HG03066 (cell line): ENCODE measurements at regions not wholly inside any gene's neighbourhood (a gene's known extent, or its start where the extent isn't known, plus 50 kb on each side); places are given as distances from the start of the nearest gene placed in this dataset.
"Not testable (repeated sequence)": the region's sequence is repeated elsewhere in the genome, so short reads cannot be mapped to it uniquely, and the experiment has no call there.

Experiments
- ATAC-seq: cut with Tn5 transposase; IDR thresholded peaks from one replicate; pipeline ENCODE4 v1.9.1; 2021; ENCODE audit warnings: low read depth; ENCODE audit not compliant: unreplicated experiment

DNA sequence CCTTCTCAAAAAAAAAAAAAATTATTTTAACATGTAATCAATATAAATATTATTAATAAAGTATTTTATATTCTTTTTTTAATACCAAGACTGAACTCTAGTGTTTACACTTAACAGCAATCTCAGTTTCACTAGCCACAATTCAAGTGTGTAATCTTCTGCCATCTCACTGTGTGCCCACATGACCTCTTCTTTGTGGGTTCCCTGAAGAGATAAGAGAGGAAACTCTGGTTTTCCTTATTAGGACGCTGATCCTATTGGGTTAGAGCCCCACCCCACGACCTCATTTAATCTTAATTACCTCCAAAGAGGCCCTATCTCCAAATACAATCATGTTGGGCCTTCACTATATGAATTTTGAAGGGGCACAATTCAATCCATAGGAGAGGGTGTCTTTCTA lies 177.6 kb downstream of the STK31 start:
- ATAC-seq: no peak

DNA sequence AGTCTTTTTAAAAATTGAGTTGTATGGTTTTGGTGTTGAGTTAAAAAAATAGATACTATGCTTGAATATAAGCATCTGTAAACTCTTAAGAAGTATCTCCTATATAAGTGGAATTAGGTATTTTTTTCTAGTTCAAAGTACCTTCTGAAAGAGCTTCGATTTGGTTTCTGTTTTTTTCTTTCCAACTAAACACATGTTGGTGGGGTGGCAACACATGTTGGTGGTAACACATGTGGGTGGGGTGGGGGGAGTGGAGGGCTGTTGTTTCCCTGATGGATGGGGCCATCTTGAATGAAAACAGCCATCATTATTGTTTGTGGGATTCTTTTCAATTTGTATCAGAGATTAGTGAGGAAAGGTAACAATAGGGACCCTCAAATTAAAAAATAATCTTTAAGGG lies 178.9 kb downstream of the STK31 start:
- ATAC-seq: no peak

DNA sequence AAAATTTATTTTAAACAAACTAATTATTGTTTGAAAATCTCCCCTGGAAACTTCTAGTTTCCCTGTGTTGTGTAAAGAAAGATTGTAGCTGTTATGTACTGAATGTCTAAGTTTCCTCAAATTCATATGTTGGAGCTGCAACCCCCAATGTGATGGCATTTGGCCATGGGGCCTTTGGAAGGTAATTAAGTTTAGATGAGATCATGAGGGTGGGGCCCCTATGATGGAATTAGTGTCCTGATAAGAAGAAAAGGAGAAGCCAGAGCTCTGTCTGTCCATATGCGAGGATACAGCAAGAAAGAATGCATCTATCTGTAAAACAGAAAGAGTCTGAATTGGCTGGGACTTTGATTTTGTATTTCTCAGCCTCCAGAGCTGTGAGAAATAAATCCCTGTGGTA lies 179.5 kb downstream of the STK31 start:
- no peak for ATAC-seq

GRCh38 chr7:23892019-23892418 lies 182.0 kb downstream of the STK31 start:
- no peak for ATAC-seq

DNA sequence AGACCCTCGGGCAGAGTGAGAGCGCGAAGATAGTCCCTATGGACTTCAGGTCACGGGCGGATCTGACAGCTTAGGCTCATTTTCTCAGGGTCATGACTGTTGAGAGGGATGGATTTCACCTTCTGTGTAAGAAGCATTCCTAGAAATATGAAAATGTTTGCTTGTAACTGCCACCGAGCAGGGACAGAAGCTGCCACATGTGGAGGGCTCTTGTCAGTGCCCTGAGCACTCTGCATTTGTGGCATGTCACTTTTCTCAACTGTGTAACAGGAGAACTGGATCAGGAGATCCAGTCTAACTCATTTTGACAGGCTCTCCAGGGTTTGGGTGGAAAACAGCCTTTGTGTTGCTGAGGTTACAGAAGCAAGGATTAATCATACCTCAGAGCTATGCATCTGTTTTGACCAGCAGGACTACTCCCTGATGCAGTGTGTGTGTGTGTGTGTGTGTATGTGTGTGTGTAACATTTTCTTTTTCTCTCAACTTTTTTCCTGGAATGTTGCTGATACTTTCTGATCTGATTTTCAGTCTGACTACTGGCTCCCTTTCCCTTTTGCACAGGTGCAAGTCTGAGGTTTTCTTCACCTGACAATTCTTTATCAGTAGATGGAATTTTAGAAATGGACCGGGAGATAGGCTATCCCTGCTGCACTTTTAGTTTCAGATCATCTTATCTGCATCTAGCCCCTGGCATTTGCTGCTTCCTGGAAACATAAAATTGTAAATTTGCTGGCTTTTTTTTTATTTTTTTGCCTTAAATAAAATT lies 183.3 kb downstream of the STK31 start:
- ATAC-seq: no peak

DNA sequence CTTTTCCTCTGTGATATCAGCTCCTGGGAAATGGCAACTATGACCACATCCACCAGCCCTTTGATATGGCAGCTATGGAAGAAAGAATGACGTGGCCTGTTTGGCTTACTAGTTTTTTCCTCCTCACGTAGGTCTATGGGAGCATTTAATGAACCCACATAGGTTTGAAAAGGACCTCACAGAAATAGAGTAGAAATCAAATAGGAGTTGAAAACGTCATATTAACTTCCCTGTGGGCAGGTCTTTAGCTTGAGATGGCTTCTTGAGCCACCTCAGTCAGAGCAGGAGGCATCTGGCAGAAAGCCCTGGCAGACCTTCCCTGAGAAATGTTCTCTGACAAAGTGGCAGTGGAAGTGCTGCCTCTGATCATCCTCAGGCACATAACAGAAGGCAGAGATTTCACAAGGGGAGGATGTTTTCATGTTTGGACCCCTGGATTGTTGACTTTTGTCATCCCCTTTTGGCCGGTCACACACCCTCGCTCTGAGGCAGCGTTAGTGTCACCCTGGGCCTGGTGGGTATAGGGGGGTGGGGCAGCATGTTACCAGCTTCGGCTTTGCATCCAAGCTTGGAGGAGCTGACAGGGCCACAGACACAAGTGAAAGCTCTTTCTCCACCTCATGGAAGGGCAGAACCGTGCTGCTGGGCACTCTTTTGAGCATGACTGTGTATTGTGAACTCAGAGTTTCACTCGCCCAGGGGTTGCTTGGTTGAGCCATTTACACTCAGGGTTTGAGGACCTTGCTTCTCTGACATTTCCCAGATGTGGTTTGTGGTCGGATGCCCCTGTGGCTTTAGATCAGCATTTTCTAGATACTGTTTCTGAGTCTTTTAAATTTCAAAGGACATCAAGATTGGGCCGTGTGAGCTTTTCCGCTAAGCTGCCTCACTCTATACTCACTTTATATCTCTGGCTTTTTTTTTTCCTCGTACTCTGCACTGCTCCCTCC lies 184.2 kb downstream of the STK31 start:
- ATAC-seq: no peak

DNA sequence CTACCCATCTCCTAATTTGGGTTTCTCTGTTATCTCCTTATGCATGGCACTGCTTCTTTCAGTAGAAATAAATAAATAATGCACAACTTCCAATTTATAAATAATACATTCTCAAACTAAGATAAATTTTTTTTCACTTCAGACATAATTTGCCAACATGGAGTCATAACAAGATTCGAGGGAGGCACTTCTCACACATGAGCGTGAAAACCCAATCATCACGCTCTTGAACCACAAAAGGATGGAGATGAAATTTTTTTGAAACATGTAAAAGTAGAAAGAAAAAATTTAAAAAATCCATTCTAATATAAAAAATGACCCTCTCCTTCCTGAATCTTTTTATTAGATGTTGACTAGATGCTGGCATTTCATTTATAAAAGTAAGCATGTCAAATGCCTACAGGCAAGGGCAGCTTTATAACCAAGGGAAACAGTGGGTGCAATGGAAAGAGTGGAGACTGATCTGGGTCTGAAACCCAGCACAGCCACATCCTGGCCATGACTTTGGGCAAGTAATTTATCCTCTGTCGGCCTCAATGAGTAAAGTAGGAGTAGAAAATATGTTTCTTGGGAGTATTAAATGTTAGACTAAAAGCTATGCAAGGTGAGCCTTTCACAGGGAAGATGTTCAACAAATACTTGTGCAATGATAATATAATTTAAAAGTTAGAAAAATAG lies 185.0 kb downstream of the STK31 start:
- no peak for ATAC-seq

DNA sequence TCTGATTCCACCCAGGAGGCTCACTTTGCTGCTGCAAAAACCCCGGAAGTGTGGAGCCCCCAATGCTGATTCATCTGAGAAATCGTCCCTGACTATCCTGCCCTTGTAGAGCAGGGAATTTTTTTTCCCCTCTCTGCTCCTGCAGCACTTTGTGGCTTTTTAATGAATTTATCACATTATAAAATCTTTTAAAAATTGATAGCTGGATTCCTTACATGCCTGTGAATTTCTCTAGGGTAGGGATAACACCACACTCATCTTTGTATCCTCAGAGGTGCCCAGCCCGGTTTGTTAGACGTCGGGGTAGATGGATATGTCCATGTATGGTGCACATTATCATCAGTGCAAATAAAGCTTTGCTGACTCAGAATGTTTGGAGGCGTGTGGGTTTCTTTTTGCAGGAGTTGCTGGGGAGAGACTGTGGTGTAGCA lies 185.7 kb downstream of the STK31 start:
- ATAC-seq: no peak

- no peak for ATAC-seq
Measured at GRCh38 chr7:23898619-23899018, 188.6 kb downstream of the STK31 start.

DNA sequence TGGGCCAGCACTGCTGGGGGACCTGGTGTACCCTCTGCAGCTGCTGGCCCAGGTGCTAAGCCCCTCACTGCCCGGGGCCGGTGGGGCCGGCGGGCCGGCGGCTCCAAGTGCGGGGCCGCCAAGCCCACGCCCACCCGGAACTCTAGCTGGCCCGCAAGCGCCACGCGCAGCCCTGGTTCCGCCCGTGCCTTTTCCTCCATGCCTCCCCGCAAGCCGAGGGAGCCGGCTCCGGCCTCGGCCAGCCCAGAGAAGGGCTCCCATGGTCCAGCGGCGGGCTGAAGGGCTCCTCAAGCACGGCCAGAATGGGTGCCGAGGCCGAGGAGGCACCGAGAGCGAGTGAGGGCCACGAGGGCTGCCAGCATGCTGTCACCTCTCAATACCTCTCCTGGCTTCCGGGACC lies 194.9 kb downstream of the STK31 start:
- ATAC-seq: not testable (repeated sequence)

- no peak for ATAC-seq
Measured at GRCh38 chr7:23907012-23907411, 197.0 kb downstream of the STK31 start.

DNA sequence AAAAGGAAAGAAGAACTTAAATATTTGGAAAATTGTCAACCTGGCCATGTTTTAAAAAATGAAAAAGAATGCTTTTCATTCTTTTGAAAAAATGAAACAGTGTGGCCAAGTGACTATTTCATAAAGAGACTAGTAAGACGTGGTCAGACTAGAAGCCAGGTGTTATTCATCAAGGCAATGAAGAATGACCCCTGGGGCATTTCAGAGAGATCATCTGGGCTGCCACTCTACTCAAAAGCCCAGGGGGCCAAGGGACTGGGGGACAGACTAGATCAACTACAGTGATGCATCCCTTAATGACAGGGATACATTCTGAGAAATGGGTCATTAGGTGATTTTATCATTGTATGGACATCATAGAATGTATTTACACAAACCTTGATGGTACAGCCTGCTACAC lies 199.4 kb downstream of the STK31 start:
- no peak for ATAC-seq

DNA sequence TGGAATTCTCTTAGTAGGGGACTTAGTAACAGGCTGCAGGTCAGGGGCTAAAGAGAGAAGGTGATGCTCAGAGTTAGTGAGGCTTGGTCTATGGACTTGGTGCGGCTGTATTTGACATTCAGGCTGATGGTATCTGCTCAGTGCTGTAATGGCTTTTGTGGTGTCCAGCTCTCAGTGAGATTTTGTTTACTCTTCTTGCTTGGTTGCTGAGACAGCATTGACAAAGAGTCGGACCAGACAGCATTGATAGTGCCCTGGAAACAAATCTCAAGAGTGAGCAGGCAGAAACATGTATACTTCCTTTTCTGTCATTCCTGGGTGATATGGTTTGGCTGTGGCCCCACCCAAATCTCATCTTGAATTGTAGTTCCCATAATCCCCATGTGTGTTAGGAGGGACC lies 202.0 kb downstream of the STK31 start:
- ATAC-seq: no peak

DNA sequence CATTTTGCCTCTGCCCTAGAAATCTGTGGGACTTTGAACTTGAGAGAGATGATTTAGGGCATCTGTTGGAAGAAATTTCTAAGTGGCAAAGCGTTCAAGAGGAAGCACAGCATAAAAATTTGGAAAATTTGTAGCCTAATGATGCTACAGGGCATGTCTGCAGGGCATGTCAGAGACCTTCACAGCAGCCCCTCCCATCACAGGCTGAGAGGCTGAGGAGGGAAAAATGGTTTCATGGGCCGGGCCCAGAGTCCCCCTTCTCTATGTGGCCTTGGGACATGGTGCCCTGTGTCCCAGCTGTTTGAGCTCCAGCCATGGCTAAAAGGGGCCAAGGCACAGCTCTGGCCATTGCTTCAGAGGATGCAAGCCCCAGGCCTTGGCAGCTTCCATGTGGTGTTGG lies 203.0 kb downstream of the STK31 start:
- ATAC-seq: no peak

GRCh38 chr7:23915236-23915635 lies 205.2 kb downstream of the STK31 start:
- ATAC-seq: no peak

- no peak for ATAC-seq
Measured at GRCh38 chr7:23918286-23918685, 208.3 kb downstream of the STK31 start.

GRCh38 chr7:23918856-23919255 lies 208.8 kb downstream of the STK31 start:
- ATAC-seq: no peak

- ATAC-seq: no peak
Measured at GRCh38 chr7:23925088-23925487, 215.1 kb downstream of the STK31 start.

GRCh38 chr7:23927709-23928417 lies 217.8 kb downstream of the STK31 start:
- ATAC-seq: no peak

- ATAC-seq: no peak
Measured at GRCh38 chr7:23928418-23928775, 218.4 kb downstream of the STK31 start.

DNA sequence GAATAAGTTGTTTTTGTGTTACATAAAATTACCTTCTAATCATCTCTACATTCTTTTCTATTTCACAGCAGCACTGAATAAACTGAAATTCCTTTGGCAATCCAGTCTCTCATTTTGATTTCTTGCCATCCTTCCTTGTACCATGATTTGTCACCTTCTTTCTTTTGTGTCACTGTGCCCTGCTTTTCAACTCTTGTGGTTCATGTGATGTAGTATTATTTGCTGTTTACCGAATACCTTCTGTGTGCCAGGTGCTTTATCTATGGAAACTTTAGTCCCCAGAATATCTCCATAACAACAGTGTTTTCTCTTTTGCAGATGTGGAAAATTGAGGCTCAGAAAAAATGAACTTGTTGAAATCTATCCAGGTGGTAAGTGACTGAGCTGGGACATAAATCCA lies 220.3 kb downstream of the STK31 start:
- ATAC-seq: no peak
